ENCODE measurements at regions not wholly inside any gene's neighbourhood (a gene's known extent, or its start where the extent isn't known, plus 50 kb on each side); places are given as distances from the start of the nearest gene placed in this dataset.

DNA sequence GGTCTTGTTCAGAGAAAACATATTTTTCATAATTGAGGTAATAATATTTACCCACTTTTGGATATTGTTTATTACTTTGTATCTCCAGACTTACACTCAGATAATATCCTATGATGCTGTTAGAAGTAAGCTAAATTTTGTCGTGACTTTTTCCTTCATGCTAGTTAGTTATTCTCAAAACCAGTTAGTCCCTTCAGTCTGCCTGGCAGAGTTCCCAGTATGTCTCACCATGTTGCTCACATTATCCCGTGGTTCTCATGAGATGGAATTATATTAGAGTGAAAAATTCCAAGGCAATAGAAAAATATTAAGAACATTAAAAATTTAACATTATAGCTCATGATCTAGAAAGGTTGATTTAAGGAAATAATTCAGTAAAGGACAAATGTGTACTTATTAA, 81.5 kb upstream of the SMIM30 start:
- WGBS, result 39% methylated on average over 2 of the region's 2 CpGs
- Histone ChIP-seq H3K9me3 (no peaks in the 10 kb centered on the region), H3K36me3 (no peaks in the 10 kb centered on the region), H3K27me3 (no peaks in the 10 kb centered on the region), H3K27ac (replicated peaks in 1 of 4) (no peak overlapping the region), H3K4me3 (no peak overlapping the region), H3K4me1 (no peaks in the 10 kb centered on the region)
- DNase-seq (ENCODE audit: extremely low spot score), result no peak
- TF ChIP-seq EP300 (IDR thresholded peaks at IDR 0.05), result no peak
- no peak for TF ChIP-seq POLR2A (IDR thresholded peaks at IDR 0.05; ENCODE audit: low read depth)
- no peak for TF ChIP-seq POLR2AphosphoS5 (IDR thresholded peaks at IDR 0.05)
- TF ChIP-seq CTCF (IDR thresholded peaks at IDR 0.05), result no peak
- intact Hi-C loops (cut with DNase I), result no loop called here

GRCh38 chr7:113199136-113199535, 80.8 kb upstream of the SMIM30 start:
- Histone ChIP-seq H3K4me1 (no peaks in the 10 kb centered on the region), H3K27me3 (no peaks in the 10 kb centered on the region), H3K27ac (replicated peaks in 1 of 4) (no peak overlapping the region), H3K9me3 (peaks cover 0 to 4% (median 0%) of the 10 kb centered on the region in 4 donors), H3K36me3 (no peaks in the 10 kb centered on the region), H3K4me3 (no peak overlapping the region)
- TF ChIP-seq CTCF (IDR thresholded peaks at IDR 0.05), result no peak
- TF ChIP-seq POLR2A (IDR thresholded peaks at IDR 0.05; ENCODE audit: low read depth), result no peak
- no peak for TF ChIP-seq EP300 (IDR thresholded peaks at IDR 0.05)
- TF ChIP-seq POLR2AphosphoS5 (IDR thresholded peaks at IDR 0.05), result no peak
- no peak for DNase-seq (ENCODE audit: extremely low spot score)
- intact Hi-C loops (cut with DNase I), result no loop called here
- 70% methylated on average over 3 of the region's 3 CpGs for WGBS

GRCh38 chr7:113198226-113198625, 79.9 kb upstream of the SMIM30 start:
- H3K27me3 ChIP-seq, result no peaks in the 10 kb centered on the region
- intact Hi-C loops (cut with DNase I), result no loop called here
- no peak for TF ChIP-seq EP300 (IDR thresholded peaks at IDR 0.05)
- TF ChIP-seq CTCF (IDR thresholded peaks at IDR 0.05), result no peak
- no peak for TF ChIP-seq POLR2AphosphoS5 (IDR thresholded peaks at IDR 0.05)
- no peak for TF ChIP-seq POLR2A (IDR thresholded peaks at IDR 0.05; ENCODE audit: low read depth)
- DNase-seq (ENCODE audit: extremely low spot score), result no peak
- H3K4me1 ChIP-seq, result no peaks in the 10 kb centered on the region
- no peak overlapping the region for H3K4me3 ChIP-seq
- no peak overlapping the region for H3K27ac ChIP-seq (replicated peaks in 1 of 4)
- H3K9me3 ChIP-seq, result peaks cover 0 to 5% (median 0%) of the 10 kb centered on the region in 4 donors
- no peaks in the 10 kb centered on the region for H3K36me3 ChIP-seq
- WGBS, result 66% methylated on average over 2 of the region's 2 CpGs

DNA sequence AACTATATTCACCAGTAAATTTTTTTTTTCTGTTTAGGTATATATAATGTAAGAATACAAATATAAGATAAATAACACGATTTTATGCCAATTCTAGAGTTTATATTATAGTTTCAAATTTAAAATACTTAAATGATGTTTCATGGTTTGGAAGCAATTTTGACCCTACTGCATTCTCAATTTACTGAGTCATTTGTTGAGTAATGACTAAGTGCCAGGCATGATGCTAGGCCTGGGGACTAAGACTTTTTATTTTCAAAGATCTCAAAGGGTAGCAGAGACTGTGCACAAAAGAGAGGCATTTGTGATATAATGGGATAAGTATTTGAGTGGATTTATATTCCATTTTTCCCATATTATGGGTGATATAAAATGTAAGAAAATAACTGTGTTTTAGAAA, 78.9 kb upstream of the SMIM30 start:
- TF ChIP-seq CTCF (IDR thresholded peaks at IDR 0.05) (no peak), POLR2A (IDR thresholded peaks at IDR 0.05; ENCODE audit: low read depth) (no peak), EP300 (IDR thresholded peaks at IDR 0.05) (no peak), POLR2AphosphoS5 (IDR thresholded peaks at IDR 0.05) (no peak)
- Histone ChIP-seq H3K9me3 (peaks cover 0 to 5% (median 0%) of the 10 kb centered on the region in 4 donors), H3K36me3 (no peaks in the 10 kb centered on the region), H3K27ac (replicated peaks in 1 of 4) (no peak overlapping the region), H3K4me3 (no peak overlapping the region), H3K4me1 (no peaks in the 10 kb centered on the region), H3K27me3 (no peaks in the 10 kb centered on the region)
- no peak for DNase-seq (ENCODE audit: extremely low spot score)
- WGBS, result 60% methylated on average over 1 of the region's 1 CpG
- intact Hi-C loops (cut with DNase I), result no loop called here

GRCh38 chr7:113188396-113188795, 70.0 kb upstream of the SMIM30 start:
- Histone ChIP-seq H3K4me3 (no peak overlapping the region), H3K27ac (replicated peaks in 1 of 4) (no peak overlapping the region), H3K9me3 (no peaks in the 10 kb centered on the region), H3K27me3 (no peaks in the 10 kb centered on the region), H3K4me1 (no peaks in the 10 kb centered on the region), H3K36me3 (no peaks in the 10 kb centered on the region)
- intact Hi-C loops (cut with DNase I), result no loop called here
- DNase-seq (ENCODE audit: extremely low spot score), result no peak
- no peak for TF ChIP-seq EP300 (IDR thresholded peaks at IDR 0.05)
- no peak for TF ChIP-seq POLR2AphosphoS5 (IDR thresholded peaks at IDR 0.05)
- TF ChIP-seq POLR2A (IDR thresholded peaks at IDR 0.05; ENCODE audit: low read depth), result no peak
- no peak for TF ChIP-seq CTCF (IDR thresholded peaks at IDR 0.05)
- 62% methylated on average over 4 of the region's 4 CpGs for WGBS

Data from esophagus muscularis mucosa (tissue), 4 donors.